ENCODE measurements at regions not wholly inside any gene's neighbourhood (a gene's known extent, or its start where the extent isn't known, plus 50 kb on each side); places are given as distances from the start of the nearest gene placed in this dataset.

DNA sequence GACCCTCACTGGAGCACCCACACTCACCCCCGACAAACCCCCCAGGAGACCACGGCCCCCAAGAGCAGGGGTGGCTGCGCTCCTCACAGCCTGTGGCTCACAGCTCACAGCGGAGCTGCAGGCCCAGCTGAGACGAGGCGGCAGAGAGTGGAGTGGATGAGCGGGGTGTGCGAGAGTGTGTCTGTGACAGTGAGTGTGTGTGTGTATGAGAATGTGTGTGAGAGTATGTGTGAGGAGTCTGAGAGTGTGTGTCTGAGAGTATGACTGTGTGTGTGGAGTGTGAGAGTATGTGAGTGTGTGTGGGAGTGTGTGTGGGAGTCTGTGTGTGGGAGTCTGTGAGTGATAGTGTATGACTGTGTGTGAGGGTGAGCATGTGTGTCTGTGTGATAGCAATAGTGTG is 55.3 kb upstream of the ID2 start:
- TF ChIP-seq CTCF (IDR thresholded peaks at IDR 0.05) (no peak), POLR2A (IDR thresholded peaks at IDR 0.05) (no peak)
